Parathyroid adenoma (tissue), 2 donors: ENCODE measurements at regions not wholly inside any gene's neighbourhood (a gene's known extent, or its start where the extent isn't known, plus 50 kb on each side); places are given as distances from the start of the nearest gene placed in this dataset.

Source experiments
- H2AFZ ChIP-seq: fragments of 300-600 bp; sonication (generic); one replicate; pipeline ENCODE4 v1.7.0; 2017; ENCODE audit warnings: antibody characterized with exemption, mild to moderate bottlenecking
- H3K27ac ChIP-seq: fragments of 300-600 bp; sonication (generic); one replicate; pipeline ENCODE4 v1.7.0; 2017
- H3K27me3 ChIP-seq: fragments of 300-600 bp; sonication (generic); one replicate; pipeline ENCODE4 v1.7.0; 2017; ENCODE audit warnings: low read length; ENCODE audit not compliant: control insufficient read depth, insufficient read depth
- H3K36me3 ChIP-seq: fragments of 300-600 bp; sonication (generic); one replicate; pipeline ENCODE4 v1.7.0; 2017; ENCODE audit warnings: low read length; ENCODE audit not compliant: control insufficient read depth, insufficient read depth
- H3K4me1 ChIP-seq: fragments of 300-600 bp; sonication (generic); one replicate; pipeline ENCODE4 v1.7.0; 2017; ENCODE audit warnings: control low read depth
- H3K4me2 ChIP-seq: fragments of 300-600 bp; sonication (generic); one replicate; pipeline ENCODE4 v1.7.0; 2017; ENCODE audit warnings: low read length
- H3K4me3 ChIP-seq: fragments of 300-600 bp; sonication (generic); one replicate; pipeline ENCODE4 v1.7.0; 2017; ENCODE audit warnings: low read depth, low read length
- H3K79me2 ChIP-seq: fragments of 300-600 bp; sonication (generic); one replicate; pipeline ENCODE4 v1.7.0; 2017; ENCODE audit warnings: control low read depth
- H3K9ac ChIP-seq: fragments of 300-600 bp; sonication (generic); one replicate; pipeline ENCODE4 v1.7.0; 2017; ENCODE audit warnings: mild to moderate bottlenecking
- H3K9me3 ChIP-seq: fragments of 300-600 bp; sonication (generic); one replicate; pipeline ENCODE4 v1.7.0; 2017; ENCODE audit warnings: low read length; ENCODE audit not compliant: control insufficient read depth
- CTCF ChIP-seq: fragments of 300-600 bp; sonication (generic); IDR thresholded peaks from one replicate; pipeline ENCODE4 v1.7.0; 2017; ENCODE audit warnings: antibody characterized with exemption, mild to moderate bottlenecking
- donor health status: primary hyperparathyroidism.

- H2AFZ ChIP-seq = no peak overlapping the region
- no peaks in the 10 kb centered on the region for H3K27me3 ChIP-seq
- no peak overlapping the region for H3K4me2 ChIP-seq
- H3K4me1 ChIP-seq = no peaks in the 10 kb centered on the region
- H3K27ac ChIP-seq = no peak overlapping the region
- H3K4me3 ChIP-seq = no peak overlapping the region
- no peaks in the 10 kb centered on the region for H3K36me3 ChIP-seq
- H3K9ac ChIP-seq = no peak overlapping the region
- TF ChIP-seq CTCF = no peak
- H3K9me3 ChIP-seq = no peaks in the 10 kb centered on the region
- H3K79me2 ChIP-seq = no peaks in the 10 kb centered on the region
Observed at GRCh38 chr10:2358586-2358985, 621.3 kb upstream of the ADARB2 start.

- H3K4me1 ChIP-seq = no peaks in the 10 kb centered on the region
- no peaks in the 10 kb centered on the region for H3K79me2 ChIP-seq
- no peak overlapping the region for H3K27ac ChIP-seq
- no peak overlapping the region for H2AFZ ChIP-seq
- no peak overlapping the region for H3K4me3 ChIP-seq
- H3K27me3 ChIP-seq = no peaks in the 10 kb centered on the region
- no peak overlapping the region for H3K4me2 ChIP-seq
- no peak overlapping the region for H3K9ac ChIP-seq
- H3K36me3 ChIP-seq = no peaks in the 10 kb centered on the region
- no peaks in the 10 kb centered on the region for H3K9me3 ChIP-seq
- TF ChIP-seq CTCF = no peak
Observed at GRCh38 chr10:2356670-2357069, 619.3 kb upstream of the ADARB2 start.

- no peaks in the 10 kb centered on the region for H3K36me3 ChIP-seq
- no peak for TF ChIP-seq CTCF
- H3K4me1 ChIP-seq = no peaks in the 10 kb centered on the region
- H3K79me2 ChIP-seq = no peaks in the 10 kb centered on the region
- H3K9me3 ChIP-seq = no peaks in the 10 kb centered on the region
- H3K4me2 ChIP-seq = no peak overlapping the region
- H3K4me3 ChIP-seq = no peak overlapping the region
- H2AFZ ChIP-seq = no peak overlapping the region
- no peaks in the 10 kb centered on the region for H3K27me3 ChIP-seq
- no peak overlapping the region for H3K27ac ChIP-seq
- H3K9ac ChIP-seq = no peak overlapping the region
Observed at GRCh38 chr10:2351566-2351965, 614.2 kb upstream of the ADARB2 start.

- Histone ChIP-seq H2AFZ (no peak overlapping the region), H3K27me3 (no peaks in the 10 kb centered on the region), H3K27ac (no peak overlapping the region), H3K4me1 (no peaks in the 10 kb centered on the region), H3K9ac (no peak overlapping the region), H3K79me2 (no peaks in the 10 kb centered on the region), H3K4me3 (no peak overlapping the region), H3K36me3 (no peaks in the 10 kb centered on the region), H3K4me2 (no peak overlapping the region), H3K9me3 (no peaks in the 10 kb centered on the region)
- no peak for TF ChIP-seq CTCF
Observed at GRCh38 chr10:2342206-2342605, 604.9 kb upstream of the ADARB2 start.

GRCh38 chr10:2340831-2341647 is 603.7 kb upstream of the ADARB2 start:
- Histone ChIP-seq H3K4me1 (no peaks in the 10 kb centered on the region), H3K4me3 (no peak overlapping the region), H3K9me3 (no peaks in the 10 kb centered on the region), H3K79me2 (no peaks in the 10 kb centered on the region), H3K4me2 (no peak overlapping the region), H3K27ac (no peak overlapping the region), H2AFZ (no peak overlapping the region), H3K27me3 (no peaks in the 10 kb centered on the region), H3K36me3 (no peaks in the 10 kb centered on the region), H3K9ac (no peak overlapping the region)
- no peak for TF ChIP-seq CTCF
